Gastroesophageal sphincter (tissue), 3 donors: ENCODE measurements at regions not wholly inside any gene's neighbourhood (a gene's known extent, or its start where the extent isn't known, plus 50 kb on each side); places are given as distances from the start of the nearest gene placed in this dataset.

Experiments
- POLR2A ChIP-seq, 2 donors: fragments of 450-650 bp; IDR thresholded peaks; one replicate each; pipeline ENCODE4 v1.6.1; 2017; ENCODE audit warnings: antibody characterized with exemption in 2 of 2, mild to moderate bottlenecking in 2 of 2, moderate library complexity in 1 of 2
- POLR2AphosphoS5 ChIP-seq: sonication (generic); formaldehyde crosslinking; IDR thresholded peaks from one replicate; pipeline ENCODE4 v1.6.1; 2017; ENCODE audit warnings: antibody characterized with exemption
- TF ChIP-seq, protein P1 (sequence below), 4 experiments: fragments of 200-600 bp in 2 of 4; fragments of 450-650 bp in 2 of 4; sonication (generic) in 1 of 4; IDR thresholded peaks; one replicate each; pipeline ENCODE4 v1.5.1; 2017 to 2019; ENCODE audit warnings: antibody characterized with exemption in 4 of 4, mild to moderate bottlenecking in 2 of 4, moderate library complexity in 2 of 4

DNA sequence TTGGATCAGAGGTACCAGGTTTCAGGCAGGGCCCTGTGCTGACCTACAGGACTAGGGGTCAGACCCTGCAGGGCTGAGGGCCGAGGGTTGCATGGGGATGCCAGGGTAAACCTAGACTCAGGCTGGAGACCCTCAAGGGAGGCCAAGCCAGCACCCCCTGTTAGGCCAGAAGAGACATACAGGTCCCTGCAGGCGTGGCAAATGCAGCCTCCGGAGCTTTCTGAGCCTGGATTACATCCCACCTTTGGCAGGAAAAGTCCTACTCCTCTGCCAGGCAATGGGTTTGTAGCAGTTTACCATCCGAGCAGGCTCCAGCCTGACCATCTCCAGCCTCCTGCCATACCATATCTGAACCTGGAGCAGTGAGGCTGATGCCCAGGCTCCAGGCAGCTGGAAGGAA, 425.3 kb downstream of the NPHP4 start:
- TF ChIP-seq, protein P1, sequence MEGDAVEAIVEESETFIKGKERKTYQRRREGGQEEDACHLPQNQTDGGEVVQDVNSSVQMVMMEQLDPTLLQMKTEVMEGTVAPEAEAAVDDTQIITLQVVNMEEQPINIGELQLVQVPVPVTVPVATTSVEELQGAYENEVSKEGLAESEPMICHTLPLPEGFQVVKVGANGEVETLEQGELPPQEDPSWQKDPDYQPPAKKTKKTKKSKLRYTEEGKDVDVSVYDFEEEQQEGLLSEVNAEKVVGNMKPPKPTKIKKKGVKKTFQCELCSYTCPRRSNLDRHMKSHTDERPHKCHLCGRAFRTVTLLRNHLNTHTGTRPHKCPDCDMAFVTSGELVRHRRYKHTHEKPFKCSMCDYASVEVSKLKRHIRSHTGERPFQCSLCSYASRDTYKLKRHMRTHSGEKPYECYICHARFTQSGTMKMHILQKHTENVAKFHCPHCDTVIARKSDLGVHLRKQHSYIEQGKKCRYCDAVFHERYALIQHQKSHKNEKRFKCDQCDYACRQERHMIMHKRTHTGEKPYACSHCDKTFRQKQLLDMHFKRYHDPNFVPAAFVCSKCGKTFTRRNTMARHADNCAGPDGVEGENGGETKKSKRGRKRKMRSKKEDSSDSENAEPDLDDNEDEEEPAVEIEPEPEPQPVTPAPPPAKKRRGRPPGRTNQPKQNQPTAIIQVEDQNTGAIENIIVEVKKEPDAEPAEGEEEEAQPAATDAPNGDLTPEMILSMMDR (IDR thresholded peaks at IDR 0.05) = no peak
- TF ChIP-seq POLR2A (IDR thresholded peaks at IDR 0.05) (no peak), POLR2AphosphoS5 (no peak)
